Body of pancreas (tissue), 4 donors: ENCODE measurements at regions not wholly inside any gene's neighbourhood (a gene's known extent, or its start where the extent isn't known, plus 50 kb on each side); places are given as distances from the start of the nearest gene placed in this dataset.

Experiments used
- CTCF ChIP-seq, 7 experiments: fragments of 450-650 bp in 4 of 7; fragments of 200-600 bp in 3 of 7; sonication (generic) in 3 of 7; IDR thresholded peaks; one replicate each; pipeline ENCODE4 v1.5.1; 2016 to 2019; ENCODE audit warnings: antibody characterized with exemption in 7 of 7
- POLR2A ChIP-seq, 3 donors: fragments of 450-650 bp; IDR thresholded peaks; one replicate each; pipeline ENCODE4 v1.6.1; 2016; ENCODE audit warnings: antibody characterized with exemption in 3 of 3, mild to moderate bottlenecking in 2 of 3

DNA sequence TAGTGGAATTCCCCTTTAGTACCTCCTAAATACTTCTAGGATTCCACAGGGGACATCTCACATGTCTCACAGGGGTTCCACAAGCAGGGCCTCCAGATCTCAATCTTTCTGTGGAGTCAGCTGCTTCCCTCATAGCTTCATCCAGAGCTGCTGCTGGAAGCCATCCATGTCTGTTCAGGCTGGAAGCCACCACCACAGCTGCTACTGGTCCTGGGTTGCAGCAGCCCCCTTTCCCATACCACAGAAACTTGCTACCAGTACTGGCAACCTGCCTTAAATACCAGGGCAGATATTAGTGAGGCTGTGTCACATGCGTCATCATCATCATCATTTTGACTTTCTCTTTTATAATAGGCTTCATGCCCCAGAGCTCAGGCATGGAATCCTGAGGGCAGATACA, 242.7 kb upstream of the NCAM1 start:
- TF ChIP-seq CTCF (IDR thresholded peaks at IDR 0.05) (no peak), POLR2A (IDR thresholded peaks at IDR 0.05) (no peak)
